Activated T-helper 1 cell treated with anti-CD3 and anti-CD28 coated beads, Interleukin-2, amount 50 U/mL, for 16 hours (primary cell): ENCODE measurements at regions not wholly inside any gene's neighbourhood (a gene's known extent, or its start where the extent isn't known, plus 50 kb on each side); places are given as distances from the start of the nearest gene placed in this dataset.
"Not testable (repeated sequence)": the region's sequence is repeated elsewhere in the genome, so short reads cannot be mapped to it uniquely, and the experiment has no call there.

Experiments
- DNase-seq, 2 donors: peaks; one replicate each; pipeline ENCODE4 v3.0.0-alpha.2; 2020; ENCODE audit warnings: low read depth in 1 of 2, low spot score in 1 of 2

DNA sequence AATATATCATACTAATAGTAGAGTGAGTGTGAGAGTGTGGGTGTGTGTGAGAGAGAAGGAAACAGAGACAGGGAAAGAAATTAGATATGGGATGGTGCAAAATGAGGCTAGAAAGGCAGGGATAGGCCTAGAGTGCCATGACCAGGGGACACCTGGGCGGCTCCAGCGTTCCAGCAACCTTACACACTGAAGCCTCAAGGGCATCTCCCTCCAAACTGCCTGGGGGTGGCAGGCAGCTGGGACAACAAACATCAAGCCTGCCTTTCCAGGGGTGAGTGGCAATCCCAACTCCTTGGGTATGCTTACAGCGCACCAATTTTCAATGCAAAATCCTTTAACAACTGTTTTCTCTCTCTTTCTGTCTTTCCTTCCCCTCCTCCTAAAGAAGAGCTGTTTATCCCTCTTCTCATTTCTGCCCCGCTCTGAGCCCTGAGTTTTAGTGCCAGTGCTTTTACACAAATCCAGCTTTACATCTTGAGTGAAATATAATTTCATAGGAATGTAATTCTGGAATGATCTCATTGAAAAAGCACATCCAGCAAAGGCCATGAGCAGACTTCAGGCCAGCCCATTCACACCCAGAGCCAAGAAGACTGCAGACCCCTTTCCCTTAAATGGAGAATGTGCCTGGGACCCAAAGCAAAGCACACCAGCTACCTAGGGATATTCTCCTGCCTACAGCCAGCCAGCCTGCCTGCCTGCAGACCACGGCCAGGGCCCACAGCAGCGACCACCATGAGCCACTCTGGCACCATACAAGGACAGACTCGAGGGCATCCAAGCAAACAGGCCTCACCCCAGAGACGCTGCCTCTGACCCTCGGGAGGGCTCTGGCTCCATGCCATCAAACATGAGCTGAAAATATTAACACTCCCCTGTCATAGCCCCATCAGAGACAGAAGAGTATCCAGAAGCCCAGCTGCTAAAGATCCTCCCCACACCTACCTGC, 90.3 kb downstream of the RPL27A start:
- no peak for DNase-seq

DNA sequence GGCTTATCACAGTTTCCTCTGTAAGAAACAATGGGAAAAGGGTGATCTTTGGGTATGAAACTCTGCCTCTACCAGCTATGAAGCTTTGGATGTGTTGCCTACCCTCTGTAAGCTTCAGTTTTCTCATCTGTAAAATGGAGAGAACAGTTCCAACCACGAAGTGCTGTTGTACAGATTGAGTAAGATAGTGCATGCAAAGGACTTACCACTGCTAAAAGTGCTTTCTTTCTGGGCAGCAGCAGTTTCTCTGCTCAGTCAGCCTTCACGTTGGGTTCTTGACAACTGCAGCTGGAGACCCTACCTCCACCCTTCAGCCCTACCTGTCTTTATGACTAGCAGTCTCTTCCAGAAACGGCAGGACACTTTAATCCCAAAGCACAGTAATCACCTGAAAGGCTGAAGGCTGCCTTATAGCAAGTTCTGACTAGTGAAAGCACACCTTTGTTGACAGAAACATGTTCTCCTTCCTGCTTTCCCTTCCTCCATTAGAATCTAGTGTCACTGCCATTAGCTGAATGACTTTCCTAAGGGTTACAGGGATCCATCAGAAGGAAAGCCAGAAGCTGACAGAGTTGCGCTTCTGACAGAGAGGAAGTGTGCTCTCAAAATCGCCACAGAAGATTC, 91.4 kb downstream of the RPL27A start:
- no peak for DNase-seq

DNA sequence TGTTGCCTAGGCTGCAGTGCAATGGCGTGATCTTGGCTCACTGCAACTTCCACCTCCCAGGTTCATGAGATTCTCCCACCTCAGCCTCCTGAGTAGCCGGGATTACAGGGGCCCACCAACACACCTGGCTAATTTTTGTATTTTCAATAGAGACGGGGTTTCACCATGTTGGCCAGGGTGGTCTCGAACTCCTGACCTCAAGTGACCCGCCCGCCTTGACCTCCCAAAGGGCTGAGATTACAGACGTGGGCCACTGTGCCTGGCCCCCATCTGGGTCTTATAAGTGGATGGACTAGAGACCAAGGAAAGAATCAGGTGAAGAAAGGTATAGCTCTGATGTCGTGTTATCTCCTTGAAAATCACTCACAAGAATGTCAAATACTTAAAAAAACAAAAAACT, 92.3 kb downstream of the RPL27A start:
- not testable (repeated sequence) for DNase-seq

DNA sequence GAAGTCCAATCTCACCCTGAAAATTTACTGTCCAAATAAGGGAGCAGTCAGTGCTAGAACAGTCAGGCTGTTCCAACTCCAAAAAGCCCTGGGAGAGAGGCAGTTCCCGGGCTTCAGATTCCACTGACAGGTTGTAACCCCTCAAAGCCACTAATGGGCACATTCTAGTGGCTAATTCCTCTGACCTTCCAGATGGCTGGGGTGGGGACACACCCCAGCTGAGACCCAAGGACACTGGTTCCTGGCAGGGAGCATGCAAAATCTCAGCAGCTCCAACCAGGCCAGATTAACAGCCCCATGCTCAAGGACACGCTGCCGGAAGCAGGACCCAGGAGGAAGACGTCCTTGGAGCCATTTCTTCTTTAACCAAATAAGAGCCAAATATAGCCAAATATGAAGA, 92.7 kb downstream of the RPL27A start:
- no peak for DNase-seq

DNA sequence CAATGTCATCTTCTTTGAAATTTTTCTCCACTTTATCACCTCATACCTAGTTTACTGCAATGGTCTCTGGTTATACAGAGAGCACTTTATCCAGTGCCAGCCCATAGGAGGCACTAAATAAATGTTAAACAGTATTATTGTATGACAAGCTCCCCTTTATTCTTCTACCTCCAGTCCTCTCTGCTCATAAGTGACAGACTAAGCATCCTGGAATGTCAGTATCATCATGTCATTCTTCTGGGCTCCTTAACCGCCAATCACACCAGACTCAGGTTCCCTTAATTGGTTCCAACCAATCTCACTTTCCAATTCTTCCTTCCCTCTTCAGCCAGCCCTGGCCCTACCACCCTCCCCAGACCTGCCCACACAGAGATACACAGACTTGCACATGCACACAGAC, 93.1 kb downstream of the RPL27A start:
- no peak for DNase-seq

DNA sequence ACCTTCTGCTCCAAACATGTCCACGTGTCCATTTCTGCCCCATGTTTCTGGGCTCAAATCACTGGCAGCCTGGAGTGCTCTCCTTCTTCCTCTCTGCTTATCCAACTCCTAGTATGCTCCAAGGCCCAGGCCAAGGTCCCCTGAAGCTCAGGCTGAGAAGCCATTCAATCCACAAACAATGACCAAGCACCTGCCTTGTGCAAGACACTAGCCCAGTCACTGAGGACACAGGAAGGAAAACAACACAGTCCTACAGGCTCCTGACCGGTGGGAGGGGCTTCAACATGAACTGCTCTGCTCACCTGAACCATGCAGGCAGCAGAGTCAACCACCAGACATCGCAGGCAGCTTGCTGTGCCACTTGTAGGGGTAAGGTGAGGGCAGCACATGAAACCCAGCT, 93.6 kb downstream of the RPL27A start:
- DNase-seq: no peak

DNA sequence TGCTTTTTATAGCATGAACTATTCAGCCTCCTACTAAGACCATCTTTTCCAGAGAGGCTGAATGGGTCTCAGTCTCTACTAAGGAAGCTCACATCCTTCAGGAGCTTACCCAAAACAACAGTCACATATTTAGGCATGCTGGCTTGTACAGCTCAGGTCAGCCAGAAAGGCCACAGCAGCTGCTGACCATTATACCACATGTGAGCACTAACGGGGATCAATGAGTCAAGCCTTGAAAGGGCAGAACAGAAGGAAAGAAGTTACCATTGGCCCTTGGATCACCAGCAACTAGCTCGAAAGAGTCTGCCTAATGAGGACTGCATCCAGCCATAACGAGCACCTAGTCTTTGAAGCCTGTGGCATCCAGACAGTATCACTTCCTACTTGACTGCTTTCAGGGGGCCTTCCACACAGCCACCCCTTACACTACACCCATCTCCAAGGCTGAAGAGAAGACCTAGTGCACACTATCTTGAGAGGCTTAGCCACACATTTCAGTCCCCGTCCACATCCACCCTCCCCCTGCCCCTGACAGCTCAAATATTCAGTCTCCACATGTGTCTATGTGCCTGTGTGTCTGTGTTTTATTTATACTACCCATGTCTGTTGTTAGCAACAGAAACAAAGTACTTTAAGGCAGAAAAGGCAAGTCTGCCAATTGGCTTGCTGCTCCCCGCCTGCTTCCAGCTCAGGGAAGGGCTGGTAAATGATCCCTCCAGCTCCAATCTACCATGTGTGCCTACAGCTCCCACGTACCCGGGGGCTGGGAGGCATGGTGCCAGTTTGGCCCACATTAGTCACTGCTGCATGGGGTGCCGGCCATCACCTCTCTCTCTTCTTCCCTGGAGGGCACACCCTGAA, 95.5 kb downstream of the RPL27A start:
- no peak for DNase-seq

DNA sequence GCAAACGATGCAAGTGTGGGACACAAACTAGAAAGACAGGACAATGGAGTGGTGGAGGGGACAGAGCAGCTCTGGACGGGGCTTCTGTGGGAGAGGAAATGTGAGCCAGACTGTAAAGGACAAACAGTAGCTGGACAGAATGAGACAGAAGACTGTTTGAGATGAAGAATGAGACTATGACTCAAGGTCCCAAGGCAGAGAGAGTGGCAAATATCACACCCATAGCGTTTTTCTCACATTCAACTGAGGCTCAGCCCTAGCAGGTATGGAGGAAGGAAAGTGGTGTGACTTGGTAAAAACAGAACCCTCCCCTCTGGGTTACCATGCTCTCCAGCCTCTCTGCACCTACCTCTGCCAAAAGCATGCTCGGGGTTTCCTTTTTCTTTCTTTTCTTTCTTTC, 96.5 kb downstream of the RPL27A start:
- DNase-seq: no peak

DNA sequence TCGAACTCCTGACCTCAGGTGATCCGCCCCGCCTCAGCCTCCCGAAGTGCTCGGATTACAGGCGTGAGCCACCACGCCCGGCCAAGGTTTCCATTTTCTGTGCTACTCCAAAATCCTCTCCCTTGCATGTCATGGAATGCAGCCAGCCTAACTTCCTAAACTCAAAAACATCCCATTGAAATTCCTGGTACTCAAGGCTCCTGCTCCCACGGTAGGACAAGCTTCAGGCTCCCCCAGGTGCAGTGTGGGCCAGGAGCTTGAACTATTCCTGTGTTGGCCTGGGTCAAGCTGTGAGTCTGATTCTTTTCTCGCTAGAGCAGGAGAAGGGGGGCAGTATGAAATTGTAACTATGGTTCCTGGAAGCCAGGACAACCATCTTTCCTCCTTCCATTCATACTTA, 97.1 kb downstream of the RPL27A start:
- no peak for DNase-seq

DNA sequence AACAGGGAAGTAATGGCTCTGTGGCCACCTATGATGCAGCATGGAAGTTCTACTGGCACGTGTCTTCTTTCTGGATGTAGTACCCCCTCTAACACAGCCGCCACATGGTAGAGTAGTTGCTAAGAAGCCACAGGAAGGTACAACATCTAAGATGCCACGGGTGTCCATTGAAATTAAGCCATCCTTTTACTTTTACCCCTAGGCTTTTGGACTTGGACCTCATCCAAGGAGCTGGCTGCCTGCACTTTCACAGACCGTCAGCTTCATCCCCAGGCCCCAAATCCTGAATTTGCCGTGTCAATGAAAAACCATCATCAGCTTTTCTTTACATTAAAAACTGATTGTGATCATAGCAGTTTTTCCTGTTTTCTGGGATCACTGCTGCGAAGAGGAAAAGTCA, 102.4 kb downstream of the RPL27A start:
- DNase-seq: no peak

DNA sequence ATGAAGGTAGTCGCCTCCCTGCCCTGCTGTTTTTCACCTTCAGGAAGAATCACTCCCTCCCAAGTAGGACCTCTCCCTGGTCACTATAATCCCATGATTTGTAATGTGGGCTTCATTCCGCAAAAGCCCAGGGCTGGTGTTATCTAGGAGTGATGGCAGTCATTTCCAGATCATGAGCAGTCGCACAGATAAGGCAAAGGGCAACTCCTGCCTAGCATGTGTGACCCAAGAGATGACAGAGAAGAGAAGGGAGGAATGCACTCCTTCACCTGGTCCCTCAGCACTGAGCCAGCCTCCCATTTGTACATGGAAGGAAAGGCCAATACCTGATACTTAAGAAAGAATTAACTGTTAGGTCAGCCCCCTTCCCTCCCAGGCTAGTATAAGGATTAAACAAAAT, 102.9 kb downstream of the RPL27A start:
- DNase-seq: no peak

DNA sequence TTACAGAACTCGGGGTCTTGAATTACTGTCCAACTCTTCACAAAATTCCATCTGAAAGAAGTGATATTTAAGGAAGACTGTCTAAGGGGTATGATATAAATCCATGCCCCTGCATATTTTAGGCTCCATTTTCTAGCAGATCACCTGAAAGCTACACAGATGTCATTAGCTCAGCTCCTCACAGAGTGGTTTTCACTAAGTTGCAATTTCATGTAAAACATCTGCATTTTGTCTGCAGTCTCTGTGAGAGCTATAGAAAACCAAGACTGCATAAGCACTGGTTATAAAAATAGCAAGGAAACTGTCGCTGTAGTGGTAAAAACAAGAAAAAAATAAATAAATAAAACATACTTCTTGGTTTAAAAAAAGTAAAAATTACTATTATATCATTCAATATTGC, 103.4 kb downstream of the RPL27A start:
- DNase-seq: no peak

DNA sequence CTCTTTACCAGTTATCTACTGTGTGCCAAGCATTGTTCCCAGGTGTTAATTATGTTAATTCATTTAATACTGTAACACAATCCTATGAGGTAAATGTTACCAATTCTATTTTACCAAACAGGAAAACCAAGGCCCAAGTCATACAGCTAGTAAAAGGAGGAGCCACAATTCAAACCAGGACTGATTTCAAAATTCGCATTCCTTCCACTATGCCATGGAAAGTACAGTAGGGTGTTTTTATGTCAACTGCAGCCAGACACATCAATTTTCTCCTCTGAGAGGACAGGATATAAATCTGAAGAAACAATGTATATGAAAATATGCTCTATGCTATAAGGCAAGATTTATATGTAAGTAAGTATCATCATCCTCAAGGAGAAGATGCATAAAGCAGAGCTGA, 104.3 kb downstream of the RPL27A start:
- no peak for DNase-seq

DNA sequence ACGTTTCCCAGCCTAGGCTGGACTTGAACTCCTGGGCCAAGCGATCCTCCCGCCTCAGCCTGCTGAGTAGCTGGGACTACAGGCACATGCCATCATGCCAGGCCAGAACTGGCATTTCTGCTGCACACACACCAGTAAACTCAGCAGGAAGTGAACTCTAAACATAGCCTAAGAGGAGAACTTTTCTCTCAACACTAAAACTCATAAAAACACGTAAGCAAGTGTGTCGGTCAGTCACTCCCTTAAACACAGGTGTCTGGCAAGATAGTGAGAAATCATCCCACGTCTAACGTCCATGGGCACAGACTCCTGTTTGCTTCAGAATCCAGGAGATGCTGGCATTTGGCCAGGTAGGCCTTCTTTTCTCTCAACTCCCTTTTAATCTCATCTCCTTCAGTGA, 104.8 kb downstream of the RPL27A start:
- DNase-seq: no peak

DNA sequence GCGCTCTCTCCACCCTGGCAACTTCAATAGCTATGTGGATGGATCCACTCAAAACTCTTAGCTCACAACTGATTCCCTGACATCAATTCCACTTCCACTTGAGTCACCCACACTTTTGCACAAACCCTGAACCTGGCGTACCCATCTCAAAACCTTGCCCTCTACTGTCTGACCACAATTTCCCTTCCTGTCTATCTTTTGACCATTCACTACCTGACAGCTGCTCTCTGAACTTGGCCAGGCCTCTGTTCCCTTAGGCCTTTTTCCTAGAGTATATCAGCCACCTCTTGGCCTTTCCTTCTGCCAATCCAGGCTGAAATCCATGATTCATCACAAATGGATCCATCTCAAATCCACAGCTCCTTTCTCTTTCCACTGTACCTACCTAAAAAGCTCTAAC, 106.0 kb downstream of the RPL27A start:
- no peak for DNase-seq

DNA sequence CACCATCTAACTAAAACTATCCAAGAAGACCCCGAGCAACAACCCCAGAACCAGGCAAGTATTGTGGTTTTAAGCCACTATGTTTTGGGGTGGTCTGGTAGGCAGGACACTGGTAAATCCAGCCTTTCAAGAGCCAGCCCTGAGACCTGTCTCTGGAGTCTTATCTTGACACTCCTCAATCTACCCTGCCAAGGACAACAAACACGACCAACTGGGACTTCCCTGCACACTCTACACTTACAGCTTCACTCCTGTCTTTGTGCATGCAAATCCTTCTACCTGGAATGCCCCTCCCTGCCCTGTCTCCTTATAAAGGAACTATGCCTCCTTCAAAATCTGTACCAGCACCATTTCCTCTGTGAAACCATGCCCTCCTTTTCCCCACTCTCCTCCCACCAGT, 107.3 kb downstream of the RPL27A start:
- no peak for DNase-seq

DNA sequence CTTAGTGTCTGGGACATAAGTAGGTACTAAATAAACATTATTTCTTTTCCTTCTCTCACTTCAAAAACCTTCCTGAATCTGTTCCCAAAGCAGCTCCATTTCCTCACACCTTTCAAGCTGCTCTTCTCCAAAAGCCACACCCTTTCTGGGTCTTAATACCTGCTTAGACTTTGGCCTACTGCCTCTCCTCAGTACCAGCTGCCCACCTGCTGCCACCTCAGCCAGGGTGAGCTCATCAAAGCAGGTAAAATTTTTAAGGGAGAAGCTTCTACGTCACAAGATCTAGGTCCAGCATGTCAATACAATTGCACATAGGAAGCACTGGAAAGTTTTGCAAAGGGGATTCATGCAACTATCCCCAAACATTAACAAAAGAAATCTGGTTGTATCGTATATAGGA, 108.4 kb downstream of the RPL27A start:
- DNase-seq: no peak

DNA sequence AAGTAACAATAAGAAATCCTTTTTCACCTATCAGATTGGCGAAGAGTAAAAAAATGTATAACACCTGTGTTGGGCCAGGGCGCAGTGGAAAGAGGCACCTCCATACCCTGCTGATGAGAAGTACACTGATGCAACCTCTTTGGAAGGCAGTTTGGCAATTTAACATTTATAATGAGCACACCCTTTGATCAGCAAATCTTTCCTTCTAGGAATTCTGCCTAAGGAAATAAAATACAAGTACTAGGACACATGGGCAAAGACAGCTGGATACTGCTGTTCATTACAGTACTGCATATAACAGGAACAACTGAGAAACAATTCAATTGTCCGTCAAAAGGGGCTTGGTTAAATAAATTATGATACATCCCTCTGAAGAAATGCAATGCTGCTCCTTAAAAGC, 110.1 kb downstream of the RPL27A start:
- no peak for DNase-seq

DNA sequence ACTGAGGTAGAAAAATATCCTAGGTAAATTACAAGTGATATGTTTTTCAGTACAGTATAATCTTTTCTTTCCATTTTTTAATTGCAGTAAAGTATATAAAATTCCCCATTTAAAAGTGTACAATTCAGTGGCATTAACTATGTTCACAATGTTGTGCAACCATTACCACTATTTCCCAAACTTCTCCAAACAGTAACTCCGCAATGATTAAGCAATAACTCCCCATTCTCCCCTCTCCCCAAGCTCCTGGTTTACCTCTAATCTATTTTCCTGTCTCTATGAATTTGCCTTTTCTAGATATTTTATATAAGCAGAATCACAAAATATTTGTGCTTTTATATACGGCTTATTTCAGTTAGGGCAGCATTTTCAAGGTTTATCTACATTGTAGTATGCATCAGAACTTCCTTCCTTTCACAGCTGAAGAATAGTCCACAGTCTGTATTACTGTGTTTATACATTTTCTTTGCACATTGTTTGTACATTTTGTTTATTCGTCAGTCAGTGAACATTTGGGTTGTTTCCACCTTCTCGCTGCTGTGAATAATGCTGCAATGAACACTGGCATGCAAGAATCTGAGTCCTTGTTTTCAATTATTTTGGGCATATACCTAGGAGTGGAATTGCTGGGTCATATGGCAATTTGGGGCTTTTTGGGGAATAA, 110.7 kb downstream of the RPL27A start:
- DNase-seq: no peak

DNA sequence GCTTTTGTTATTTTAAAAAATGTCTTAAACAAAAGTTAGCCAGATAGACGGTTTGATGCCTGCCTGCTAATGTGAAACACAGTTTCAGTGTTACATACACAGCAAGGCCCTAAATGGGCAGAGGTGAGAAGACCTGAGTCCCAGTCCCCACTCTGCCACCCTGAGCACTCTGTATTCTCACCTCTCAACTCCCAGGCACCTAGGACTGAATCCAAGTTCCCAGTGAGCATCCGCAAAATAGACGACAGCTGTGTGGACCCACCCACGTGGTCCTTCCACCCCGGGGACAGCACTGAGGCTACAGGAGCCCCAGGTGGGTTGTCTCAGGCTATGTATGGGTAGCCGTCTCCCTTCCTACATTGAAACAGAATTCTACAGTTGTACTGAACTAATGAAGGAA, 111.5 kb downstream of the RPL27A start:
- DNase-seq: no peak

DNA sequence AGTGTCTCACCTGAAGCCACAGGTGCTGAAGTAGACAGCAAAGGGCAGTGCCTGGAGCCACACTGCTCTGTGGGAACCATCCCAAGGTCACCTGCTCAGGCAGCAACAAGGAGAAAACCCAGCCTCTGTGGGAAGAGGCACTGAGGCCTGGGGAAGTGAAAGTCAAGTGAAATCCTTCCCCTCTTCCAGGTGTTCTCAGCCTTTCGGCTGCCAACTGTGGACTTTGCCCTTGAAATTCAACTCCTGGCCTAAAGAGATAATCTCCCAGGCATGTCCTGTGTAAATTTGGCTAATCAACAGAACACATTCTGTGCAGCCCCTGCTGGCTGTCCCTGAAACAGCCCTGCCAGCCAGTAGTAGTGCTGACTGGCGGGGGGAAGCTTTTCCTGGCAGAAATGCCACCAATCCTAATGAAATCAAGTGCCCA, 112.1 kb downstream of the RPL27A start:
- no peak for DNase-seq
